PC-9 (cell line): ENCODE measurements at regions not wholly inside any gene's neighbourhood (a gene's known extent, or its start where the extent isn't known, plus 50 kb on each side); places are given as distances from the start of the nearest gene placed in this dataset.

Experiments
- BruUV-seq: library from RNA; stranded (reverse); fragments of 400-500 nt; replicated peaks from 2 replicates; lab custom pipeline; 2021; lab: Mats Ljungman, UMichigan
- CTCF ChIA-PET: fragments of 300-600 bp; sonication (Branson Sonifier 250); formaldehyde crosslinking; loops from one replicate; lab custom pipeline; 2022; ENCODE audit warnings: antibody characterized with exemption; lab: Charles Lee
- POLR2A ChIA-PET: fragments of 300-600 bp; sonication (Branson Sonifier 250); formaldehyde crosslinking; loops from one replicate; lab custom pipeline; 2022; ENCODE audit warnings: antibody characterized with exemption; ENCODE audit not compliant: unreplicated experiment; lab: Charles Lee
- DNase-seq, 2 experiments: peaks; one replicate each; pipeline versions ENCODE4 v3.0.0 to v3.0.0-alpha.2; 2015 to 2022; ENCODE audit warnings: mixed read lengths in 1 of 2
- H2AFZ ChIP-seq: fragments of 200-600 bp; sonication (generic); 2 replicates; pipeline ENCODE4 v1.8.1; 2017; ENCODE audit warnings: antibody characterized with exemption
- H3F3A ChIP-seq: fragments of 200-600 bp; sonication (generic); 2 replicates; pipeline ENCODE4 v1.8.1; 2017; ENCODE audit warnings: antibody characterized with exemption, mild to moderate bottlenecking, low read depth; ENCODE audit not compliant: insufficient read depth
- H3K27ac ChIP-seq: fragments of 200-600 bp; sonication (generic); 2 replicates; pipeline ENCODE4 v1.6.1; 2016; ENCODE audit warnings: mixed run types
- H3K27me3 ChIP-seq: fragments of 200-600 bp; sonication (generic); 2 replicates; pipeline ENCODE4 v1.6.1; 2016; ENCODE audit warnings: low read depth, mixed run types; ENCODE audit not compliant: insufficient read depth
- H3K36me3 ChIP-seq: fragments of 200-600 bp; sonication (generic); 2 replicates; pipeline ENCODE4 v1.6.1; 2016; ENCODE audit warnings: low read depth, mixed run types
- H3K4me1 ChIP-seq: fragments of 200-600 bp; sonication (generic); replicated peaks from 2 replicates; pipeline ENCODE4 v1.6.1; 2016; ENCODE audit warnings: mixed run types; ENCODE audit not compliant: insufficient read depth
- H3K4me2 ChIP-seq: fragments of 200-600 bp; sonication (generic); 2 replicates; pipeline ENCODE4 v1.6.1; 2017; ENCODE audit warnings: mixed run types
- H3K4me3 ChIP-seq: fragments of 200-600 bp; sonication (generic); 2 replicates; pipeline ENCODE4 v1.6.1; 2016; ENCODE audit warnings: mixed run types
- H3K79me2 ChIP-seq: fragments of 200-600 bp; sonication (generic); 2 replicates; pipeline ENCODE4 v1.6.1; 2017; ENCODE audit warnings: low read depth, mixed run types
- H3K9me2 ChIP-seq: fragments of 200-600 bp; sonication (generic); 2 replicates; pipeline ENCODE4 v1.8.1; 2017; ENCODE audit warnings: mild to moderate bottlenecking; ENCODE audit not compliant: insufficient read depth
- H3K9me3 ChIP-seq: fragments of 200-600 bp; sonication (generic); 2 replicates; pipeline ENCODE4 v1.8.1; 2016; ENCODE audit warnings: low read depth; ENCODE audit not compliant: insufficient read depth
- H4K20me1 ChIP-seq: fragments of 200-600 bp; sonication (generic); 2 replicates; pipeline ENCODE4 v1.8.1; 2017; ENCODE audit not compliant: insufficient read depth
- CTCF ChIP-seq: fragments of 200-600 bp; sonication (generic); conservative IDR thresholded peaks from 2 replicates; pipeline ENCODE4 v1.6.1; 2017; ENCODE audit warnings: mixed run types, antibody characterized with exemption, mild to moderate bottlenecking, moderate library complexity
- EZH2 ChIP-seq: fragments of 200-600 bp; sonication (generic); IDR thresholded peaks from 2 replicates; pipeline ENCODE4 v1.8.0; 2017; ENCODE audit warnings: antibody characterized with exemption, low read depth
- intact Hi-C: fragments of 100-400 bp; cut with micrococcal nuclease; formaldehyde crosslinking; loops from one replicate; pipeline ENCODE4 v1.10.0; 2022; ENCODE audit not compliant: unreplicated experiment

DNA sequence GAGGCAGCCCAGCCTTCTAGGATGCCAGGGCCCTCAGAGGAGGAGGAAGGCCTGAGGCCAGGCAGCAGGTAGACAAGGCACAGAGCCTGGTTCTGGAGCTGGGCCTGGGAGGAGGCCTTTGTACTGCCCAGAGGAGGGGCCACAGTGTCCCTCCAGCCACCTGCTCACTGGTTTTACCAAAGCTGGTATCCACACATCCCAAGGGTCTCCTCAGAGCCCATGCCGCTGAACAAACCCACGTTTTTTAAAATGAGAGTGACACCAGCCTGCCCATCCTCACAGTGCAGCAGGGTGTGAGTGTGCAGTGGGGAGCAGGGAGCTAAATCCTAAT is 162.7 kb downstream of the LY86 start:
- ChIA-PET POLR2A (no interaction called here), CTCF (interaction anchor here (0.7 kb wide), 1 partner anchor 17 kb away, joined by 3 read pairs; no protein-coding TSS in a partner anchor)
- no TSS peak for BruUV-seq
- Histone ChIP-seq H3K27me3 (no peaks in the 10 kb centered on the region), H2AFZ (no peak overlapping the region), H3F3A (peaks cover 9% of the 10 kb centered on the region; the same call in 1 of the 2 replicates), H3K4me1 (peaks cover 32% of the 10 kb centered on the region), H3K4me3 (no peak overlapping the region), H3K36me3 (no peaks in the 10 kb centered on the region), H3K4me2 (no peak overlapping the region), H3K9me2 (no peaks in the 10 kb centered on the region), H3K9me3 (no peaks in the 10 kb centered on the region), H4K20me1 (no peaks in the 10 kb centered on the region), H3K79me2 (no peaks in the 10 kb centered on the region), H3K27ac (no peak overlapping the region)
- DNase-seq = no peak
- TF ChIP-seq EZH2 = no peak
- TF ChIP-seq CTCF = no peak
- intact Hi-C loops = no loop called here

DNA sequence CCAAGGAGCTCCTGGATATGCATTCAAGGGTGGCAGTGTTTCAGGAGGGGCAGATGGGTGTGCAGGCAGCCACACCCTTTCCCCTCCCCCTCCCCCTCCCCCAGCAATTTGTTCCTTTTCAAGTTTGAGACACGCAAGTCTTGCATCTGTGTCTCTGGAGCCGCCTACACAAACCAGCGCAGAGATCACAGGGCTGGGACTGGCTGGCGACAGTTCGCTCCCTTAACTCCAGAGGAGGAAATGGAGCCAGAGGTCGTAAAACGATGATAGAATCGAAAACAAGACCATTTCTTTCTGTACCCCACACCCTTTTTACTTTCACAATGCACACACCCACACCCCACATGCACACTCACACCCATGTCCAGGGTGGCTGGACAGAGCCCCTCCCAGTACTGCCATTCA is 163.1 kb downstream of the LY86 start:
- Histone ChIP-seq H3K9me2 (no peaks in the 10 kb centered on the region), H3F3A (peaks cover 9% of the 10 kb centered on the region; the same call in 1 of the 2 replicates), H3K79me2 (no peaks in the 10 kb centered on the region), H3K4me3 (no peak overlapping the region), H3K9me3 (no peaks in the 10 kb centered on the region), H3K27ac (no peak overlapping the region), H3K4me1 (peaks cover 32% of the 10 kb centered on the region), H3K4me2 (no peak overlapping the region), H4K20me1 (no peaks in the 10 kb centered on the region), H2AFZ (no peak overlapping the region), H3K36me3 (no peaks in the 10 kb centered on the region), H3K27me3 (no peaks in the 10 kb centered on the region)
- intact Hi-C loops = no loop called here
- no peak for DNase-seq
- BruUV-seq = no TSS peak
- TF ChIP-seq CTCF (no peak), EZH2 (no peak)
- CTCF ChIA-PET = interaction anchor here (0.7 kb wide), 1 partner anchor 17 kb away, joined by 3 read pairs; no protein-coding TSS in a partner anchor
- POLR2A ChIA-PET = no interaction called here

- no peak for DNase-seq
- Histone ChIP-seq H3K27me3 (no peaks in the 10 kb centered on the region), H3K4me1 (peaks cover 32% of the 10 kb centered on the region), H2AFZ (no peak overlapping the region), H3K4me3 (no peak overlapping the region), H4K20me1 (no peaks in the 10 kb centered on the region), H3F3A (peaks cover 9% of the 10 kb centered on the region; the same call in 1 of the 2 replicates), H3K79me2 (no peaks in the 10 kb centered on the region), H3K9me2 (no peaks in the 10 kb centered on the region), H3K36me3 (no peaks in the 10 kb centered on the region), H3K27ac (no peak overlapping the region), H3K4me2 (no peak overlapping the region), H3K9me3 (no peaks in the 10 kb centered on the region)
- no peak for TF ChIP-seq CTCF
- no peak for TF ChIP-seq EZH2
- no TSS peak for BruUV-seq
- intact Hi-C loops = no loop called here
- ChIA-PET CTCF (no interaction called here), POLR2A (no interaction called here)
Observed at GRCh38 chr6:6752129-6752528, 163.6 kb downstream of the LY86 start.
